ENCODE measurements at regions not wholly inside any gene's neighbourhood (a gene's known extent, or its start where the extent isn't known, plus 50 kb on each side); places are given as distances from the start of the nearest gene placed in this dataset.

DNA sequence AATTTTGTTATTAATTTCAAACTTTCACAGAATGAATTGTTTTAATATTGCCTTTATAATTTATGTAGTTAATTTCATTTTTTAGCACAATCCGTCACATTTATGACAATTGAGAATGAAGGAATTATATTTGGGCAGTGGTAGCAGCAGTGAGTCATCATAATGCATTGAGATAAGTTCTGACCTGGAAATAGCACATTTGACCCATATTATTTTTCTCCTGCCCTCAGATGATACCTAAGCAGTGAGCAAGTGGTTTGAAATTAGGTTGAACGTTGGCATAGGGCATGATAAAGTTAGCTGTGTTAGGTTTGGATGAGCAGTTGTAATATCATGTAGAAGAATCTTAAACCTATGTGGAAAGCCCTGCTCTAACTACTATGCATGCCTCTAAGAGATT is 1431.3 kb upstream of the CDH8 start:
- TF ChIP-seq EZH2phosphoT487 (IDR thresholded peaks at IDR 0.05; ENCODE audit: low read depth, severe bottlenecking, unreplicated experiment), result no peak
- TF ChIP-seq EZH2 (IDR thresholded peaks at IDR 0.05; ENCODE audit: borderline replicate concordance), result no peak
